Sigmoid colon (tissue), 4 donors: ENCODE measurements at regions not wholly inside any gene's neighbourhood (a gene's known extent, or its start where the extent isn't known, plus 50 kb on each side); places are given as distances from the start of the nearest gene placed in this dataset.

Experiments
- CTCF ChIP-seq, 4 experiments: fragments of 450-650 bp in 3 of 4; fragments of 200-600 bp in 1 of 4; IDR thresholded peaks; one replicate each; pipeline ENCODE4 v1.5.1; 2016 to 2019; ENCODE audit warnings: antibody characterized with exemption in 4 of 4, mild to moderate bottlenecking in 3 of 4, moderate library complexity in 2 of 4
- EP300 ChIP-seq, 4 donors: sonication (generic); formaldehyde crosslinking; IDR thresholded peaks; one replicate each; pipeline ENCODE4 v1.6.1; 2017; ENCODE audit warnings: antibody characterized with exemption in 4 of 4
- POLR2A ChIP-seq, 2 donors: fragments of 450-650 bp; IDR thresholded peaks; one replicate each; pipeline ENCODE4 v1.6.1; 2016; ENCODE audit warnings: antibody characterized with exemption in 2 of 2, mild to moderate bottlenecking in 2 of 2, moderate library complexity in 2 of 2
- POLR2AphosphoS5 ChIP-seq, 4 donors: sonication (generic); formaldehyde crosslinking; IDR thresholded peaks; one replicate each; pipeline ENCODE4 v1.6.1; 2017; ENCODE audit warnings: antibody characterized with exemption in 4 of 4

GRCh38 chr1:4407851-4408250 is 246.6 kb upstream of the AJAP1 start:
- TF ChIP-seq CTCF (IDR thresholded peaks at IDR 0.05) (no peak), POLR2AphosphoS5 (IDR thresholded peaks at IDR 0.05) (no peak), POLR2A (IDR thresholded peaks at IDR 0.05) (no peak), EP300 (IDR thresholded peaks at IDR 0.05) (no peak)
